ENCODE measurements at regions not wholly inside any gene's neighbourhood (a gene's known extent, or its start where the extent isn't known, plus 50 kb on each side); places are given as distances from the start of the nearest gene placed in this dataset.

DNA sequence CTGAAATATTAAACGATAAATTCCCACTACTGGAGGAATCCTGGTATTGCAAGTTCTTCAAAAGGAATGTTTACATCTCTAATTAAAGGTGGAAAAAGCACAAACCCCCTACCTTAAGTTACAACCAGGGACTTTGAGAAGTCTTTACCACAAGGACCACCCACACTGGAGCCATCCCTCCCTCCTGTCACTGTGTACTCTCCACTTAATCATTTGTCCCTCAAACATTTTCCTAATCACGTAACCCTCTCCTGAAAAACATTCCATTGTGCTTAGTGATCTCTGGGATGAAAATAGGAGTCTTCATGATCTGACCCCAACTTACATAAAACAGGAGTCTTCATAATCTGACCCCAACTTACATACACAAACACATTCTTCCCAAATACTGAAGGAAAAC, 85.7 kb downstream of the SUCLG1 start:
- H3K27me3 ChIP-seq: no peaks in the 10 kb centered on the region
- no peaks in the 10 kb centered on the region for H3K36me3 ChIP-seq
- no peak overlapping the region for H3K4me3 ChIP-seq
- no peak for TF ChIP-seq POLR2A (IDR thresholded peaks at IDR 0.05)
- TF ChIP-seq, protein P1, sequence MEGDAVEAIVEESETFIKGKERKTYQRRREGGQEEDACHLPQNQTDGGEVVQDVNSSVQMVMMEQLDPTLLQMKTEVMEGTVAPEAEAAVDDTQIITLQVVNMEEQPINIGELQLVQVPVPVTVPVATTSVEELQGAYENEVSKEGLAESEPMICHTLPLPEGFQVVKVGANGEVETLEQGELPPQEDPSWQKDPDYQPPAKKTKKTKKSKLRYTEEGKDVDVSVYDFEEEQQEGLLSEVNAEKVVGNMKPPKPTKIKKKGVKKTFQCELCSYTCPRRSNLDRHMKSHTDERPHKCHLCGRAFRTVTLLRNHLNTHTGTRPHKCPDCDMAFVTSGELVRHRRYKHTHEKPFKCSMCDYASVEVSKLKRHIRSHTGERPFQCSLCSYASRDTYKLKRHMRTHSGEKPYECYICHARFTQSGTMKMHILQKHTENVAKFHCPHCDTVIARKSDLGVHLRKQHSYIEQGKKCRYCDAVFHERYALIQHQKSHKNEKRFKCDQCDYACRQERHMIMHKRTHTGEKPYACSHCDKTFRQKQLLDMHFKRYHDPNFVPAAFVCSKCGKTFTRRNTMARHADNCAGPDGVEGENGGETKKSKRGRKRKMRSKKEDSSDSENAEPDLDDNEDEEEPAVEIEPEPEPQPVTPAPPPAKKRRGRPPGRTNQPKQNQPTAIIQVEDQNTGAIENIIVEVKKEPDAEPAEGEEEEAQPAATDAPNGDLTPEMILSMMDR (IDR thresholded peaks at IDR 0.05): no peak
- TF ChIP-seq EP300 (IDR thresholded peaks at IDR 0.05): no peak
- no peaks in the 10 kb centered on the region for H3K9me3 ChIP-seq
- H3K4me1 ChIP-seq (ENCODE audit: insufficient read depth): no peaks in the 10 kb centered on the region
- 64 to 72% (median 71%) methylated on average over 2 of the region's 2 CpGs for WGBS, 3 donors
- H3K27ac ChIP-seq: no peak overlapping the region
- no peak for DNase-seq
- intact Hi-C loops (cut with DNase I): no loop called here

DNA sequence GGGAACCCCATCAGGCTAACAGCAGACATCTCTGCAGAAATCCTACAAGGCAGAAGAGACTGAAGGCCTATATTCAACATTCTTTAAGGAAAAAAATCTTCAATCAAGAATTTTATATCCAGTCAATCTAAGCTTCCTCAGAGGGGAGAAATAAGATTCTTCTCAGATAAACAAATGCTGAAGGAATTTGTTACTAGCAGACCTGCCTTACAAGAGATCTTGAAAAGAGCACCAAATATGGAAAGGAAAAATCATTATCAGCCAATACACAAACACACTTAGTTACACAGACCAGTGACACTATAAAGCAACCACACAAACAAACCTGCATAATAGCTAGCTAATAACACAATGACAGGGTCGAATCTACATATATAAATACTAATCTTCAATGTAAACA, 96.5 kb downstream of the SUCLG1 start:
- no peaks in the 10 kb centered on the region for H3K9me3 ChIP-seq
- TF ChIP-seq EP300 (IDR thresholded peaks at IDR 0.05): no peak
- no peak for TF ChIP-seq POLR2A (IDR thresholded peaks at IDR 0.05)
- TF ChIP-seq, protein P1 (IDR thresholded peaks at IDR 0.05): no peak
- 47 to 59% (median 58%) methylated on average over 1 of the region's 1 CpG for WGBS, 3 donors
- H3K36me3 ChIP-seq: no peaks in the 10 kb centered on the region
- DNase-seq: no peak
- H3K27me3 ChIP-seq: peaks cover 2% of the 10 kb centered on the region
- no peaks in the 10 kb centered on the region for H3K4me1 ChIP-seq (ENCODE audit: insufficient read depth)
- intact Hi-C loops (cut with DNase I): no loop called here
- no peak overlapping the region for H3K4me3 ChIP-seq
- H3K27ac ChIP-seq: no peak overlapping the region

DNA sequence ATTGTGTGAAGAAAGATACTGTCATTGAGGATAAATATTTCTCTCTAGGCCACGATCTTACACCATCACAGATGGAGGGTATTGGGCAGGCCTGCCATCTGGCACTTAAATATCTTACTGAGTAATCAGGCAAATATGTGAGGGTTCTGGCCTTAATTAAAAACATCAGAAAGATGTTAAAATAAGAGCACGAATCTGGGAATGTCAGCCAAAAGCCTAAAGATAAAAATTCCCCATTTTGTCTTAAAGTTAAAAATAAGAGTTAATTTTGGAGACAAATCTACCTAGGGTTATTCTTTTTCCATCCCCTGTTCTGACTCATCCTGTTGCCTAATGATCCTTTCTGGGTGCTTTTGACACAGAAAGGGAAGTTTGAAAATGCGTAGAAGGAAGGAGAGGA, 121.0 kb downstream of the SUCLG1 start:
- no peaks in the 10 kb centered on the region for H3K27me3 ChIP-seq
- H3K9me3 ChIP-seq: no peaks in the 10 kb centered on the region
- DNase-seq: no peak
- H3K4me3 ChIP-seq: no peak overlapping the region
- H3K4me1 ChIP-seq (ENCODE audit: insufficient read depth): no peaks in the 10 kb centered on the region
- no peaks in the 10 kb centered on the region for H3K36me3 ChIP-seq
- no peak overlapping the region for H3K27ac ChIP-seq
- intact Hi-C loops (cut with DNase I): no loop called here
- TF ChIP-seq EP300 (IDR thresholded peaks at IDR 0.05): no peak
- TF ChIP-seq, protein P1 (IDR thresholded peaks at IDR 0.05): no peak
- no peak for TF ChIP-seq POLR2A (IDR thresholded peaks at IDR 0.05)
- 44 to 57% (median 49%) methylated on average over 3 of the region's 3 CpGs for WGBS, 3 donors

DNA sequence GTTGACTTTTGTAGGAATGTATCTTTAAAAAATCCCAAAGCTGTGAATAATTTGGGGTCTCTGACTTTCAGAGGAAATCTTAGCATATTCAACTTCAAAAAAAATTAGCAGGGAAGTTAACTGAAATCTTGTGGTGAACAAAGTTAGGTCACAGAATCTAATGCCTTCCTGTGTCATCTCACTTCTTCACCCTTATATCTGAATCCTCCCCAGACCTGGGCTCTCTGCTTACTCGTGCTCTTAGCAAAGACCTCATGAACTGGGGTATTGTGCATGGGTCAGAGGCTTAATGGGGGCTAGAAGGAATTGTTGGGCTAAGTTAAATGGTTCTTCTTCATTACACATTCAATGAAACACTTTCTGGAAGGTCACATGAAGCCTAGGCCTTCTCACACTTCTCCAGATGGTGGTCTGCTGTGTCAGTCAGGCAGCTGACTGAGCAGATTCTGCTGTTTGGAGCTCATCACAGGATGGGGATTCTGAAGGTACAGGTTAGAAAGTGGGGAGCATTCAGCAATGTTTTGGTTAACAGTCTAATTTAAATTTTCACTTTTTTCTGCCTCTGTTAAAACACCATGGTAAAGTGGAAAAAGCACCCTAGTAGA, 131.3 kb downstream of the SUCLG1 start:
- TF ChIP-seq EP300 (IDR thresholded peaks at IDR 0.05) (no peak), POLR2A (IDR thresholded peaks at IDR 0.05) (no peak)
- TF ChIP-seq, protein P1 (IDR thresholded peaks at IDR 0.05): no peak
- WGBS, 3 donors: 57 to 71% (median 67%) methylated on average over 1 of the region's 1 CpG
- Histone ChIP-seq H3K9me3 (no peaks in the 10 kb centered on the region), H3K27me3 (no peaks in the 10 kb centered on the region), H3K4me1 (ENCODE audit: insufficient read depth) (no peaks in the 10 kb centered on the region), H3K36me3 (no peaks in the 10 kb centered on the region), H3K27ac (no peak overlapping the region), H3K4me3 (no peak overlapping the region)
- no peak for DNase-seq
- intact Hi-C loops (cut with DNase I): no loop called here

Data from ovary (tissue), 7 donors.